Activated B cell treated with CpG ODN at 0.5 μM for 24 hours (primary cell): ENCODE measurements at regions not wholly inside any gene's neighbourhood (a gene's known extent, or its start where the extent isn't known, plus 50 kb on each side); places are given as distances from the start of the nearest gene placed in this dataset.

Source experiments
- ATAC-seq: fragments of 200-7000 bp; cut with Tn5 transposase; one replicate; pipeline ENCODE4 v1.10.0; 2021; ENCODE audit warnings: low read depth, mild to moderate bottlenecking, moderate library complexity
- CTCF ChIA-PET: fragments of 350-600 bp; sonication (Branson Sonifier 250); formaldehyde crosslinking; loops from one replicate; lab custom pipeline; 2021; ENCODE audit warnings: antibody characterized with exemption; lab: Charles Lee
- POLR2A ChIA-PET: fragments of 350-600 bp; sonication (Branson Sonifier 250); formaldehyde crosslinking; loops from one replicate; lab custom pipeline; 2021; ENCODE audit warnings: antibody characterized with exemption; lab: Charles Lee
- DNase-seq: peaks from one replicate; pipeline ENCODE4 v3.0.0; 2022
- H3K27ac Mint-ChIP-seq: one replicate; pipeline ENCODE4 v1.8.0; 2020; ENCODE audit warnings: mixed read lengths
- H3K27me3 Mint-ChIP-seq: one replicate; pipeline ENCODE4 v1.8.0; 2021; ENCODE audit warnings: mixed read lengths
- H3K36me3 Mint-ChIP-seq: one replicate; pipeline ENCODE4 v1.8.0; 2021; ENCODE audit warnings: low read depth, mixed read lengths
- H3K4me1 Mint-ChIP-seq: one replicate; pipeline ENCODE4 v1.8.0; 2021; ENCODE audit warnings: mixed read lengths
- H3K4me3 Mint-ChIP-seq: one replicate; pipeline ENCODE4 v1.8.0; 2020; ENCODE audit warnings: mild to moderate bottlenecking, mixed read lengths
- H3K9me3 Mint-ChIP-seq: one replicate; pipeline ENCODE4 v1.8.0; 2020; ENCODE audit warnings: mixed read lengths
- CTCF ChIP-seq: fragments of 200-600 bp; IDR thresholded peaks from one replicate; pipeline ENCODE4 v1.8.0; 2022; ENCODE audit warnings: antibody characterized with exemption, mild to moderate bottlenecking
- intact Hi-C: fragments of 100-400 bp; cut with micrococcal nuclease; formaldehyde crosslinking; loops from one replicate; pipeline ENCODE4 v1.15.1; 2024

- DNase-seq (no peak), ATAC-seq (no peak)
- POLR2A ChIA-PET, result no interaction called here
- Mint-ChIP-seq H3K27ac (no peak overlapping the region), H3K27me3 (no peaks in the 10 kb centered on the region), H3K9me3 (peaks cover 2% of the 10 kb centered on the region), H3K4me1 (no peaks in the 10 kb centered on the region), H3K4me3 (no peak overlapping the region), H3K36me3 (no peaks in the 10 kb centered on the region)
- TF ChIP-seq CTCF, result no peak
- CTCF ChIA-PET, result no interaction called here
- intact Hi-C loops, result no loop called here
These were observed 147.8 kb downstream of the PCDH18 start for GRCh38 chr4:137384476-137384875.

GRCh38 chr4:137378821-137379220 lies 153.5 kb downstream of the PCDH18 start:
- no peak for TF ChIP-seq CTCF
- intact Hi-C loops, result no loop called here
- ATAC-seq (no peak), DNase-seq (no peak)
- CTCF ChIA-PET, result no interaction called here
- no peak overlapping the region for H3K4me3 Mint-ChIP-seq
- POLR2A ChIA-PET, result no interaction called here
- H3K9me3 Mint-ChIP-seq, result peaks cover 6% of the 10 kb centered on the region
- H3K27me3 Mint-ChIP-seq, result no peaks in the 10 kb centered on the region
- no peaks in the 10 kb centered on the region for H3K4me1 Mint-ChIP-seq
- H3K36me3 Mint-ChIP-seq, result no peaks in the 10 kb centered on the region
- no peak overlapping the region for H3K27ac Mint-ChIP-seq

GRCh38 chr4:137378393-137378792 lies 153.9 kb downstream of the PCDH18 start:
- Mint-ChIP-seq H3K4me3 (no peak overlapping the region), H3K4me1 (no peaks in the 10 kb centered on the region), H3K27me3 (no peaks in the 10 kb centered on the region), H3K9me3 (peaks cover 6% of the 10 kb centered on the region), H3K27ac (no peak overlapping the region), H3K36me3 (no peaks in the 10 kb centered on the region)
- CTCF ChIA-PET, result no interaction called here
- intact Hi-C loops, result no loop called here
- TF ChIP-seq CTCF, result no peak
- ATAC-seq (no peak), DNase-seq (no peak)
- POLR2A ChIA-PET, result no interaction called here

- POLR2A ChIA-PET, result no interaction called here
- Mint-ChIP-seq H3K4me3 (no peak overlapping the region), H3K27ac (no peak overlapping the region), H3K36me3 (no peaks in the 10 kb centered on the region), H3K4me1 (no peaks in the 10 kb centered on the region), H3K27me3 (no peaks in the 10 kb centered on the region), H3K9me3 (peaks cover 6% of the 10 kb centered on the region)
- intact Hi-C loops, result no loop called here
- TF ChIP-seq CTCF, result no peak
- ATAC-seq (no peak), DNase-seq (no peak)
- CTCF ChIA-PET, result no interaction called here
These were observed 156.0 kb downstream of the PCDH18 start for GRCh38 chr4:137376312-137376711.

- CTCF ChIA-PET, result no interaction called here
- no peaks in the 10 kb centered on the region for H3K4me1 Mint-ChIP-seq
- POLR2A ChIA-PET, result no interaction called here
- H3K9me3 Mint-ChIP-seq, result peaks cover 6% of the 10 kb centered on the region
- ATAC-seq (no peak), DNase-seq (no peak)
- no peak overlapping the region for H3K4me3 Mint-ChIP-seq
- H3K27me3 Mint-ChIP-seq, result no peaks in the 10 kb centered on the region
- intact Hi-C loops, result no loop called here
- H3K27ac Mint-ChIP-seq, result no peak overlapping the region
- no peak for TF ChIP-seq CTCF
- H3K36me3 Mint-ChIP-seq, result no peaks in the 10 kb centered on the region
These were observed 157.0 kb downstream of the PCDH18 start for GRCh38 chr4:137375111-137375850.
